ENCODE measurements at regions not wholly inside any gene's neighbourhood (a gene's known extent, or its start where the extent isn't known, plus 50 kb on each side); places are given as distances from the start of the nearest gene placed in this dataset.

- TF ChIP-seq, protein P1, sequence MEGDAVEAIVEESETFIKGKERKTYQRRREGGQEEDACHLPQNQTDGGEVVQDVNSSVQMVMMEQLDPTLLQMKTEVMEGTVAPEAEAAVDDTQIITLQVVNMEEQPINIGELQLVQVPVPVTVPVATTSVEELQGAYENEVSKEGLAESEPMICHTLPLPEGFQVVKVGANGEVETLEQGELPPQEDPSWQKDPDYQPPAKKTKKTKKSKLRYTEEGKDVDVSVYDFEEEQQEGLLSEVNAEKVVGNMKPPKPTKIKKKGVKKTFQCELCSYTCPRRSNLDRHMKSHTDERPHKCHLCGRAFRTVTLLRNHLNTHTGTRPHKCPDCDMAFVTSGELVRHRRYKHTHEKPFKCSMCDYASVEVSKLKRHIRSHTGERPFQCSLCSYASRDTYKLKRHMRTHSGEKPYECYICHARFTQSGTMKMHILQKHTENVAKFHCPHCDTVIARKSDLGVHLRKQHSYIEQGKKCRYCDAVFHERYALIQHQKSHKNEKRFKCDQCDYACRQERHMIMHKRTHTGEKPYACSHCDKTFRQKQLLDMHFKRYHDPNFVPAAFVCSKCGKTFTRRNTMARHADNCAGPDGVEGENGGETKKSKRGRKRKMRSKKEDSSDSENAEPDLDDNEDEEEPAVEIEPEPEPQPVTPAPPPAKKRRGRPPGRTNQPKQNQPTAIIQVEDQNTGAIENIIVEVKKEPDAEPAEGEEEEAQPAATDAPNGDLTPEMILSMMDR (IDR thresholded peaks at IDR 0.05; ENCODE audit: low read depth, low read length) = no peak
- H3K36me3 ChIP-seq = no peaks in the 10 kb centered on the region
- no peak overlapping the region for H3K4me3 ChIP-seq
- H3K27ac ChIP-seq = no peak overlapping the region
- DNase-seq (ENCODE audit: low read depth in 1 of 2, low spot score in 1 of 2) = no peak
- no peaks in the 10 kb centered on the region for H3K9me3 ChIP-seq (ENCODE audit: low read depth)
- peaks cover 6% of the 10 kb centered on the region for H3K27me3 ChIP-seq
- H3K4me1 ChIP-seq (ENCODE audit: low read depth) = no peaks in the 10 kb centered on the region
These were observed 342.4 kb downstream of the TNS1 start for GRCh38 chr2:217660423-217660822.

DNA sequence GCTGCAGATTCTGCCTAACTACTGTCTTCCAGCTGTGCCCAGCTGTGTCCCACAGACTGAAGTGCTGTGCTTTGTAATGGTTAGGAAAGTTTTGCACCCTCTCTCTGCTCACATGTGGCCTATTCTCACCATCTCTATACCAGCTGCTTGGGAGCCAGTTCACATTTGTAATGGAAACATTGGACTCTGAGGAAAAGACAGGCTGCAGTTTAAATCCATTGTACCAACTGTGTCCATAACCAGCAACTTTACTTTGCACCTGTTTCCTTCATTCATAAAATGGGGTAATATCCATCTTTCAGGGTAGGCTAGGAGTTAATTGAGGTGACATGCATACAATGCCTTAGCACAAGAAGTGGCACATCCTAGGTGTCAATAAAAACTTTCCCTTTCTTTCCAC, 344.0 kb downstream of the TNS1 start:
- Histone ChIP-seq H3K36me3 (no peaks in the 10 kb centered on the region), H3K9me3 (ENCODE audit: low read depth) (no peaks in the 10 kb centered on the region), H3K4me3 (no peak overlapping the region), H3K27ac (no peak overlapping the region), H3K4me1 (ENCODE audit: low read depth) (no peaks in the 10 kb centered on the region), H3K27me3 (peaks cover 6% of the 10 kb centered on the region)
- TF ChIP-seq, protein P1 (IDR thresholded peaks at IDR 0.05; ENCODE audit: low read depth, low read length) = no peak
- DNase-seq (ENCODE audit: low read depth in 1 of 2, low spot score in 1 of 2) = no peak

DNA sequence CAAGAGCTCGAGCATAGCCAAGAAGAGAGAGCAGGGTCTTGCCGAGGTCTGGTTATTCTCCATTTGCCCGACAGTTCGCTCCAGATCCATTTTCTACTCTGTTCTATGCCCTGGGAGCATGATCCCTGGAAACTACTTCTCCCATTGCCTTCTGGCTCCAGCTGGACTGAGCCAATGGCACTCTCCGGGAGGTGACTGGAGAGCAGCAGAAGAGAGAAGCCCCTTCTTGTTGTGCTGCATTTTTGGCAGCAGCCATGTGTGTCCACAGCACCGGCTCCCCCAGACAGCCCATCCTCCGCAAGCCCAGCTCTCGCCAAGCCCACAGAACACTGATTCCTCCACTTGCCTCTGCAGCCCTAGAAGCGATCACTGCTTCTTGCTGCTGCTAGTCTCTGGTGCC, 345.5 kb downstream of the TNS1 start:
- no peaks in the 10 kb centered on the region for H3K36me3 ChIP-seq
- TF ChIP-seq, protein P1 (IDR thresholded peaks at IDR 0.05; ENCODE audit: low read depth, low read length) = no peak
- H3K4me3 ChIP-seq = no peak overlapping the region
- no peaks in the 10 kb centered on the region for H3K4me1 ChIP-seq (ENCODE audit: low read depth)
- no peaks in the 10 kb centered on the region for H3K9me3 ChIP-seq (ENCODE audit: low read depth)
- DNase-seq (ENCODE audit: low read depth in 1 of 2, low spot score in 1 of 2) = no peak
- peaks cover 6% of the 10 kb centered on the region for H3K27me3 ChIP-seq
- no peak overlapping the region for H3K27ac ChIP-seq

- TF ChIP-seq, protein P1 (IDR thresholded peaks at IDR 0.05; ENCODE audit: low read depth, low read length) = no peak
- peaks cover 2% of the 10 kb centered on the region for H3K27me3 ChIP-seq
- H3K27ac ChIP-seq = no peak overlapping the region
- no peaks in the 10 kb centered on the region for H3K4me1 ChIP-seq (ENCODE audit: low read depth)
- no peak overlapping the region for H3K4me3 ChIP-seq
- H3K36me3 ChIP-seq = no peaks in the 10 kb centered on the region
- DNase-seq (ENCODE audit: low read depth in 1 of 2, low spot score in 1 of 2) = no peak
- H3K9me3 ChIP-seq (ENCODE audit: low read depth) = no peaks in the 10 kb centered on the region
These were observed 346.5 kb downstream of the TNS1 start for GRCh38 chr2:217656316-217656715.

- TF ChIP-seq, protein P1 (IDR thresholded peaks at IDR 0.05; ENCODE audit: low read depth, low read length) = no peak
- H3K36me3 ChIP-seq = no peaks in the 10 kb centered on the region
- no peak overlapping the region for H3K27ac ChIP-seq
- no peaks in the 10 kb centered on the region for H3K4me1 ChIP-seq (ENCODE audit: low read depth)
- H3K9me3 ChIP-seq (ENCODE audit: low read depth) = no peaks in the 10 kb centered on the region
- no peak overlapping the region for H3K4me3 ChIP-seq
- DNase-seq (ENCODE audit: low read depth in 1 of 2, low spot score in 1 of 2) = no peak
- no peaks in the 10 kb centered on the region for H3K27me3 ChIP-seq
These were observed 347.1 kb downstream of the TNS1 start for GRCh38 chr2:217655651-217656050.

- no peaks in the 10 kb centered on the region for H3K27me3 ChIP-seq
- no peak overlapping the region for H3K4me3 ChIP-seq
- H3K4me1 ChIP-seq (ENCODE audit: low read depth) = no peaks in the 10 kb centered on the region
- H3K27ac ChIP-seq = no peak overlapping the region
- no peaks in the 10 kb centered on the region for H3K9me3 ChIP-seq (ENCODE audit: low read depth)
- TF ChIP-seq, protein P1 (IDR thresholded peaks at IDR 0.05; ENCODE audit: low read depth, low read length) = no peak
- DNase-seq (ENCODE audit: low read depth in 1 of 2, low spot score in 1 of 2) = no peak
- H3K36me3 ChIP-seq = no peaks in the 10 kb centered on the region
These were observed 348.6 kb downstream of the TNS1 start for GRCh38 chr2:217654168-217654567.
